Stimulated activated naive B cell treated with anti-CD40 and anti-IgM and Interleukin-4, amounts not matched to agents 10 μg/mL and 1 μg/mL and 100 μg/mL, for 72 hours (primary cell): ENCODE measurements at regions not wholly inside any gene's neighbourhood (a gene's known extent, or its start where the extent isn't known, plus 50 kb on each side); places are given as distances from the start of the nearest gene placed in this dataset.

Experiments
- ATAC-seq, 2 donors: fragments of 150-1000 bp; cut with Tn5 transposase; replicated peaks; 2 replicates each; pipeline ENCODE4 v1.10.0; 2021; ENCODE audit warnings: moderate library complexity in 1 of 2
- DNase-seq: peaks from one replicate; pipeline ENCODE4 v3.0.0; 2021
- H3K27ac Mint-ChIP-seq: one replicate; pipeline ENCODE4 v1.8.0; 2022; ENCODE audit warnings: mild to moderate bottlenecking, mixed read lengths
- H3K27me3 Mint-ChIP-seq, 2 donors: one replicate each; pipeline ENCODE4 v1.8.0; 2022; ENCODE audit warnings: mixed read lengths in 2 of 2
- H3K36me3 Mint-ChIP-seq, 2 donors: one replicate each; pipeline ENCODE4 v1.8.0; 2022; ENCODE audit warnings: mixed read lengths in 2 of 2, mild to moderate bottlenecking in 1 of 2
- H3K4me1 Mint-ChIP-seq, 2 donors: one replicate each; pipeline ENCODE4 v1.8.0; 2022; ENCODE audit warnings: mixed read lengths in 2 of 2, mild to moderate bottlenecking in 1 of 2
- H3K4me3 Mint-ChIP-seq, 2 donors: one replicate each; pipeline ENCODE4 v1.8.0; 2022; ENCODE audit warnings: mild to moderate bottlenecking in 2 of 2, mixed read lengths in 2 of 2, moderate library complexity in 1 of 2
- H3K9me3 Mint-ChIP-seq, 2 donors: one replicate each; pipeline ENCODE4 v1.8.0; 2022; ENCODE audit warnings: mixed read lengths in 2 of 2, mild to moderate bottlenecking in 1 of 2

DNA sequence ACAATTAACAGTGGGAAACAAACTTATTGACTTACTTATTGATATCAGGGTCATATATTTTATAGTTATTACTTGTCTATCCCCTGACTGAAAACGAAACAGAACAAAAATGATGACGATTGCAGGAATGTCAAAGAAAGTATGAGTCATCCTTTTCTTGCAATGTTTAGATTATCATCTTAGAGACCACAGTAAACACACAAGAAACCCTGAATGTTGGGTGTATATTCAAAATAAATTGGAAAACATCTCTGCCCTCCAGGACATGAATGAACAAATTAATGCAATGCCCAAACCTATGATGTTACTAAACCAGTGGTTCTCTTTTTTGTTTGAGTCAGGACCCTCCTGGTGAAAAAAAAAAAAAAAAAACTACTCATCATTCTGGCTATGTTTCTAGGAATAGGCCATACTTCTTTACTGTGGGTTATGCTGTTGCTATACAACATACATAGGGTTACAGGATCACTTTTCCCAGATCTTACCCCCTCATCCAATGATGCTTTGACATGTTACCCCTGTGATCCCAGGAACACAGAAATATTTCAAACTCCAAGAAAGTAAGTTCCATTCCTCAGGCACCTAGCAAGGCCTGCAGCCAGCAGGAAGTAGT is 623.4 kb upstream of the IGFBP3 start:
- no peak overlapping the region for H3K27ac Mint-ChIP-seq
- no peaks in the 10 kb centered on the region for H3K9me3 Mint-ChIP-seq
- H3K4me1 Mint-ChIP-seq, result no peaks in the 10 kb centered on the region
- H3K27me3 Mint-ChIP-seq, result peaks cover 0 to 3% of the 10 kb centered on the region in 2 donors
- DNase-seq (no peak), ATAC-seq (no peak)
- H3K4me3 Mint-ChIP-seq, result no peak overlapping the region
- H3K36me3 Mint-ChIP-seq, result no peaks in the 10 kb centered on the region

DNA sequence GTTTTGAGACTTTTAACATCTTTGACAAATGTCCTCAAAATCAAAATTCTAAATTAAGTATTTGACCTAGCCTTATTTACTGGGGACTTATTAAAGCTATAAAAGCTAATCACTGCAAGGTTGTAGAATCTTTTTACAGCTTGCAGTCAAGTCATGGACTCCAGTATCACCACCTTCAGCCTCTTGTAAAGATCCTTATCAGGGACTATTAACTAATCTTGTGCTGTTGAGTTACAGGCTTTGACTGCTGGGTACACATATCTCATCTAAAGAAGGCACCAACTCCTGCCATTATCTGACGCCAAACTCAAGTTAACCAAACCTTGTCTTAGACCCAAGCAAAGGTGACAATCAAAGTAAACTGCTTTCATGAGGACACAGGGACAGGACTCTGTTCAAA is 621.0 kb upstream of the IGFBP3 start:
- no peaks in the 10 kb centered on the region for H3K36me3 Mint-ChIP-seq
- H3K4me1 Mint-ChIP-seq, result no peaks in the 10 kb centered on the region
- H3K27ac Mint-ChIP-seq, result no peak overlapping the region
- no peak overlapping the region for H3K4me3 Mint-ChIP-seq
- peaks cover 0 to 3% of the 10 kb centered on the region in 2 donors for H3K27me3 Mint-ChIP-seq
- ATAC-seq, result no peak
- H3K9me3 Mint-ChIP-seq, result no peaks in the 10 kb centered on the region
- DNase-seq, result no peak

GRCh38 chr7:46539892-46540483 is 618.9 kb upstream of the IGFBP3 start:
- ATAC-seq (no peak), DNase-seq (no peak)
- no peaks in the 10 kb centered on the region for H3K4me1 Mint-ChIP-seq
- H3K36me3 Mint-ChIP-seq, result no peaks in the 10 kb centered on the region
- peaks cover 0 to 3% of the 10 kb centered on the region in 2 donors for H3K9me3 Mint-ChIP-seq
- no peak overlapping the region for H3K27ac Mint-ChIP-seq
- no peak overlapping the region for H3K4me3 Mint-ChIP-seq
- H3K27me3 Mint-ChIP-seq, result peaks cover 0 to 3% of the 10 kb centered on the region in 2 donors

GRCh38 chr7:46537191-46537905 is 616.3 kb upstream of the IGFBP3 start:
- peaks cover 0 to 3% of the 10 kb centered on the region in 2 donors for H3K9me3 Mint-ChIP-seq
- peaks cover 0 to 3% of the 10 kb centered on the region in 2 donors for H3K27me3 Mint-ChIP-seq
- no peaks in the 10 kb centered on the region for H3K36me3 Mint-ChIP-seq
- DNase-seq (no peak), ATAC-seq (no peak)
- no peak overlapping the region for H3K27ac Mint-ChIP-seq
- H3K4me3 Mint-ChIP-seq, result no peak overlapping the region
- no peaks in the 10 kb centered on the region for H3K4me1 Mint-ChIP-seq

- Mint-ChIP-seq H3K27me3 (peaks cover 0 to 3% of the 10 kb centered on the region in 2 donors), H3K27ac (no peak overlapping the region), H3K9me3 (peaks cover 0 to 8% of the 10 kb centered on the region in 2 donors), H3K36me3 (no peaks in the 10 kb centered on the region), H3K4me3 (no peak overlapping the region), H3K4me1 (no peaks in the 10 kb centered on the region)
- DNase-seq (no peak), ATAC-seq (no peak)
Measured at GRCh38 chr7:46534664-46535588, 613.9 kb upstream of the IGFBP3 start.

DNA sequence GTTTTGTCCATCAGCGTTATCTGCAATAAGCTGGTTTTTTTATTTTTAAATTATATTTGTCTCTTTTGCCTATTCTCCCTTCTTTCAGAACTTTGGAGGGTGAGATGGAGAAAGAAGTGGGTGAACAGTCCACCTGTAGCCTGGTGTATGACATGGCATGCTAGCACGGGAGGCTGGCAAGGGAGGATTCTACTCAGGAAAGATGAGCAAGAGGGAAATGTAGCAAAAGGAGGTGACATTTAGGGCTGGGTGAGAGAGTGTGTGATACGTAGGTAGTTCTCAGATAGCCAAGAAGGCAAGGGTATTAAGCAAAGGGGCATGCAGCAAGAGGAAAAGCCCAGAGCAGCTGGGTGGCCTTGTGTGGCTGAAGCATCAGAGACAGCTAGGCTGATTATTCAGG is 612.9 kb upstream of the IGFBP3 start:
- Mint-ChIP-seq H3K4me1 (no peaks in the 10 kb centered on the region), H3K36me3 (no peaks in the 10 kb centered on the region), H3K27me3 (no peaks in the 10 kb centered on the region), H3K9me3 (peaks cover under 1 to 8% of the 10 kb centered on the region in 2 donors), H3K4me3 (no peak overlapping the region), H3K27ac (no peak overlapping the region)
- ATAC-seq, result no peak
- DNase-seq, result no peak

GRCh38 chr7:46532571-46532970 is 611.5 kb upstream of the IGFBP3 start:
- no peak for DNase-seq
- Mint-ChIP-seq H3K27me3 (no peaks in the 10 kb centered on the region), H3K4me1 (no peaks in the 10 kb centered on the region), H3K27ac (no peak overlapping the region), H3K4me3 (no peak overlapping the region), H3K9me3 (peaks cover 7 to 11% of the 10 kb centered on the region in 2 donors), H3K36me3 (no peaks in the 10 kb centered on the region)
- ATAC-seq, result no peak

DNA sequence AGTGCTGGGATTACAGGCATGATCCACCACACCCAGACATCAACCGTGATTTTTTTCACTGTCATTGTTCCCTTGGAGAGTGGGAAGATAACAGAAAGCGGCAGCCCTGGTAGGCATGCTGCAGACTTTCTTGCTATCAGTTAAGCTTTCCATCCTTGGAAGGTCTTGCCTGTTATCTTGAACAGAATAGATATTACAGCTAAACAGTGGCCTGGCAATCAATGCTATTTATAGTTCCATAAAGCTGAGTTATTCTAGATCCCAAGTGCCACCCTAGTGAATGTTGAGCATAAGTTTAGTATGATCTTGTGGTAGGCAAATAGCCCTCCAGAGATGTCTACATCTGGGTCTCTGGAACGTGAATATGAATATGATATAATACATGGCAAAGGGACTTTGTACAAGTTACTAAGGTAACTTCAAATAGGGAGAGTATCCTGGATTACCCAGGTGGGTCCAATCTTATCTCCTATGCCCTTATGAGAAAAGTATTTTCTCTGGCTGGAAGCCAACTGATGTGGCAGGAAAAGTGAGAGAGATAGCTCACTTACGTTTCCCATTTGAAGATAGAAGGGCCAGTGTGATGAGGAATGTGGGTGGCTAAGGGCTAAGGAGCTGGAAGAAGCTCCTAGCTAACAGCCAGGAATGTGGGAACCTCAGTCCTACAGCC is 609.1 kb upstream of the IGFBP3 start:
- ATAC-seq (no peak), DNase-seq (no peak)
- Mint-ChIP-seq H3K4me1 (no peaks in the 10 kb centered on the region), H3K36me3 (no peaks in the 10 kb centered on the region), H3K27me3 (no peaks in the 10 kb centered on the region), H3K27ac (no peak overlapping the region), H3K9me3 (peaks cover 8 to 9% of the 10 kb centered on the region in 2 donors), H3K4me3 (no peak overlapping the region)

GRCh38 chr7:46527360-46527759 is 606.3 kb upstream of the IGFBP3 start:
- H3K27ac Mint-ChIP-seq, result no peak overlapping the region
- DNase-seq, result no peak
- no peak for ATAC-seq

DNA sequence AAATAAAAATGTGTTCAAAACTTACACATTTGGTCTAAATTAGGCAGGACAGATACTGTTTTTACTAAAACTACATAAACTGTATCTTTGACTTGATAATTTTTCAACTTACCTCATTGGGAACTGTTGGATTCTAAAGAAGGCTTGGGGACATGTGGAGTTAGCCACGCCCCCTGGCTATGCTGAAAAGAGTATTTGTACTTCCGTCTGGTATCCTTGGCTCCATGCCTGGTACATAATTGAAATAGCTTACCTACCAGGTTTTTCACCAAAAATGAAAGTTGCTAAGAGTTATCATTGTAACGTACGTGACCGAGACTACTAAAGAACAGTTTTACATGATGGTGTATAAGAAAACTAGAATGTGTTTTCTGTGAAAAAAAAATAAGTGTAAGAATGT is 604.8 kb upstream of the IGFBP3 start:
- Mint-ChIP-seq H3K27me3 (no peaks in the 10 kb centered on the region), H3K4me1 (no peaks in the 10 kb centered on the region), H3K27ac (no peak overlapping the region), H3K9me3 (peaks cover 3 to 14% of the 10 kb centered on the region in 2 donors), H3K4me3 (no peak overlapping the region), H3K36me3 (no peaks in the 10 kb centered on the region)
- no peak for ATAC-seq
- no peak for DNase-seq

More at GRCh38 chr7:46527360-46527759, 606.3 kb upstream of the IGFBP3 start:
- no peak overlapping the region for H3K4me3 Mint-ChIP-seq
- H3K36me3 Mint-ChIP-seq, result no peaks in the 10 kb centered on the region
- no peaks in the 10 kb centered on the region for H3K4me1 Mint-ChIP-seq
- H3K9me3 Mint-ChIP-seq, result peaks cover 8 to 11% of the 10 kb centered on the region in 2 donors
- H3K27me3 Mint-ChIP-seq, result no peaks in the 10 kb centered on the region

- no peaks in the 10 kb centered on the region for H3K36me3 Mint-ChIP-seq
- no peak overlapping the region for H3K4me3 Mint-ChIP-seq
- DNase-seq (no peak), ATAC-seq (no peak)
- H3K9me3 Mint-ChIP-seq, result peaks cover 3 to 14% of the 10 kb centered on the region in 2 donors
- H3K27me3 Mint-ChIP-seq, result no peaks in the 10 kb centered on the region
- H3K27ac Mint-ChIP-seq, result no peak overlapping the region
- H3K4me1 Mint-ChIP-seq, result no peaks in the 10 kb centered on the region
Measured at GRCh38 chr7:46524350-46524749, 603.3 kb upstream of the IGFBP3 start.

- no peaks in the 10 kb centered on the region for H3K27me3 Mint-ChIP-seq
- H3K4me3 Mint-ChIP-seq, result no peak overlapping the region
- H3K27ac Mint-ChIP-seq, result no peak overlapping the region
- ATAC-seq, result no peak
- peaks cover 0 to 8% of the 10 kb centered on the region in 2 donors for H3K9me3 Mint-ChIP-seq
- no peaks in the 10 kb centered on the region for H3K36me3 Mint-ChIP-seq
- no peak for DNase-seq
- no peaks in the 10 kb centered on the region for H3K4me1 Mint-ChIP-seq
Measured at GRCh38 chr7:46522354-46522906, 601.4 kb upstream of the IGFBP3 start.

- H3K27ac Mint-ChIP-seq, result no peak overlapping the region
- peaks cover 0 to 7% of the 10 kb centered on the region in 2 donors for H3K9me3 Mint-ChIP-seq
- H3K4me3 Mint-ChIP-seq, result no peak overlapping the region
- DNase-seq (no peak), ATAC-seq (no peak)
- no peaks in the 10 kb centered on the region for H3K36me3 Mint-ChIP-seq
- no peaks in the 10 kb centered on the region for H3K4me1 Mint-ChIP-seq
- no peaks in the 10 kb centered on the region for H3K27me3 Mint-ChIP-seq
Measured at GRCh38 chr7:46518713-46519112, 597.6 kb upstream of the IGFBP3 start.
